Astrocyte (in vitro differentiated cells and primary cell): ENCODE measurements at regions not wholly inside any gene's neighbourhood (a gene's known extent, or its start where the extent isn't known, plus 50 kb on each side); places are given as distances from the start of the nearest gene placed in this dataset.

ENCODE experiments used
- DNase-seq: peaks from one replicate; pipeline ENCODE4 v3.0.0-alpha.2; 2010; ENCODE audit warnings: low read depth
- FAIRE-seq: peaks from 2 replicates; lab custom pipeline; 2011; peaks lifted over from hg19 to GRCh38; lab: Jason Lieb, UNC
- H2AFZ ChIP-seq: 2 replicates; pipeline ENCODE4 v1.6.0; 2012; ENCODE audit warnings: low read depth, low read length, inconsistent platforms
- H3K27ac ChIP-seq: 2 replicates; pipeline ENCODE4 v1.5.1; 2011; ENCODE audit warnings: low read depth, low read length, inconsistent platforms
- H3K27me3 ChIP-seq: 2 replicates; pipeline ENCODE4 v1.6.0; 2011; ENCODE audit warnings: low read length, inconsistent platforms; ENCODE audit not compliant: insufficient read depth
- H3K36me3 ChIP-seq: 2 replicates; pipeline ENCODE4 v1.5.1; 2011; ENCODE audit warnings: low read length, inconsistent platforms; ENCODE audit not compliant: insufficient read depth
- H3K4me1 ChIP-seq: 2 replicates; pipeline ENCODE4 v1.5.1; 2011; ENCODE audit warnings: low read length, inconsistent platforms; ENCODE audit not compliant: insufficient read depth
- H3K4me2 ChIP-seq: 2 replicates; pipeline ENCODE4 v1.6.0; 2012; ENCODE audit warnings: low read length, inconsistent platforms
- H3K4me3 ChIP-seq: 2 replicates; pipeline ENCODE4 v1.5.1; 2011; ENCODE audit warnings: low read depth, mild to moderate bottlenecking, low read length, inconsistent platforms; ENCODE audit not compliant: insufficient read depth
- H3K79me2 ChIP-seq: 2 replicates; pipeline ENCODE4 v1.6.0; 2012; ENCODE audit warnings: mild to moderate bottlenecking, low read length, inconsistent platforms; ENCODE audit not compliant: insufficient read depth
- H3K9ac ChIP-seq: 2 replicates; pipeline ENCODE4 v1.6.0; 2012; ENCODE audit warnings: mild to moderate bottlenecking, low read length, inconsistent platforms
- H3K9me3 ChIP-seq: 2 replicates; pipeline ENCODE4 v1.5.1; 2012; ENCODE audit warnings: low read depth, mild to moderate bottlenecking, low read length, inconsistent platforms; ENCODE audit not compliant: insufficient read depth
- H4K20me1 ChIP-seq: 2 replicates; pipeline ENCODE4 v1.6.0; 2012; ENCODE audit warnings: low read length, inconsistent platforms; ENCODE audit not compliant: insufficient read depth
- H3K27ac Mint-ChIP-seq: one replicate; pipeline ENCODE4 v1.8.0; 2021; ENCODE audit warnings: mild to moderate bottlenecking, mixed read lengths; ENCODE audit not compliant: unreplicated experiment
- H3K27me3 Mint-ChIP-seq: one replicate; pipeline ENCODE4 v1.8.0; 2021; ENCODE audit warnings: low read depth, mixed read lengths; ENCODE audit not compliant: unreplicated experiment
- H3K36me3 Mint-ChIP-seq: one replicate; pipeline ENCODE4 v1.8.0; 2021; ENCODE audit warnings: low read depth, mixed read lengths; ENCODE audit not compliant: unreplicated experiment
- H3K4me1 Mint-ChIP-seq: one replicate; pipeline ENCODE4 v1.8.0; 2021; ENCODE audit warnings: low read depth, mixed read lengths; ENCODE audit not compliant: unreplicated experiment
- H3K4me3 Mint-ChIP-seq: one replicate; pipeline ENCODE4 v1.8.0; 2021; ENCODE audit warnings: mild to moderate bottlenecking, moderate library complexity, mixed read lengths; ENCODE audit not compliant: unreplicated experiment
- H3K9me3 Mint-ChIP-seq: one replicate; pipeline ENCODE4 v1.8.0; 2021; ENCODE audit warnings: mild to moderate bottlenecking, mixed read lengths; ENCODE audit not compliant: unreplicated experiment
- CTCF ChIP-seq: IDR thresholded peaks from 2 replicates; pipeline ENCODE4 v1.5.1; 2011; ENCODE audit warnings: low read depth, mild to moderate bottlenecking, inconsistent platforms, low read length, moderate library complexity; ENCODE audit not compliant: insufficient read depth
- EZH2 ChIP-seq: IDR thresholded peaks from 2 replicates; pipeline ENCODE4 v1.6.1; 2012; ENCODE audit warnings: mild to moderate bottlenecking, low read length, inconsistent platforms; ENCODE audit not compliant: insufficient read depth

GRCh38 chr13:81745391-81745790, 1404.5 kb upstream of the SPRY2 start:
- H3K79me2 ChIP-seq, result no peaks in the 10 kb centered on the region
- Mint-ChIP-seq H3K27me3 (no peaks in the 10 kb centered on the region), H3K4me3 (no peak overlapping the region), H3K9me3 (no peaks in the 10 kb centered on the region), H3K36me3 (no peaks in the 10 kb centered on the region), H3K27ac (no peak overlapping the region), H3K4me1 (no peaks in the 10 kb centered on the region)
- H3K4me1 ChIP-seq, result no peaks in the 10 kb centered on the region
- H3K9ac ChIP-seq, result no peak overlapping the region
- H3K9me3 ChIP-seq, result no peaks in the 10 kb centered on the region
- no peaks in the 10 kb centered on the region for H4K20me1 ChIP-seq
- H3K4me2 ChIP-seq, result no peak overlapping the region
- TF ChIP-seq CTCF, result no peak
- H3K4me3 ChIP-seq, result no peak overlapping the region
- no peak for FAIRE-seq
- no peak for DNase-seq
- H3K36me3 ChIP-seq, result no peaks in the 10 kb centered on the region
- H2AFZ ChIP-seq, result no peak overlapping the region
- no peaks in the 10 kb centered on the region for H3K27me3 ChIP-seq
- no peak overlapping the region for H3K27ac ChIP-seq

DNA sequence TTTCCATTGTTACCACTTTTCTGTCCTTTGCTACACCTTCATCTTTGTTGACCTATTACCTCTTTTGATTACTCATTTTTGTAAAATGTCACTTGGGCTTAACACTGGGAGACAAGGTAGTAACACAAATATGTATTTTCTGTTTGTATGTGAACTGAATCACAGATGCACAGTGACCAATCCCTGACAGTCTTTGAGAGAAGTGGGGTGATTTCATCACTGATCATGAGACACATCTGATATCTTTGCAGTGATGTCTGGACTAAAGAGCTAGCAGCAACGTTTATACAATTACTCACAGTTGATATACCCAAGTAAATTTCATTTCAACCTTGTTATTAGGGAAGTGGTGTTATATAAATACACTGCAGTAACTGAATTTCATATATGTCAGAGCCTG, 1397.4 kb upstream of the SPRY2 start:
- H3K79me2 ChIP-seq, result no peaks in the 10 kb centered on the region
- FAIRE-seq, result no peak

More for the DNA sequence above, 1397.4 kb upstream of the SPRY2 start:
- no peak overlapping the region for H3K27ac Mint-ChIP-seq
- Histone ChIP-seq H3K4me2 (no peak overlapping the region), H3K27ac (no peak overlapping the region), H3K4me1 (no peaks in the 10 kb centered on the region), H3K27me3 (no peaks in the 10 kb centered on the region), H4K20me1 (no peaks in the 10 kb centered on the region), H3K9me3 (peaks cover 3% of the 10 kb centered on the region), H3K36me3 (no peaks in the 10 kb centered on the region), H3K9ac (no peak overlapping the region), H3K4me3 (no peak overlapping the region), H2AFZ (no peak overlapping the region)
- no peak overlapping the region for H3K4me3 Mint-ChIP-seq
- no peaks in the 10 kb centered on the region for H3K27me3 Mint-ChIP-seq
- DNase-seq, result no peak
- no peak for TF ChIP-seq CTCF
- no peak for TF ChIP-seq EZH2
- no peaks in the 10 kb centered on the region for H3K9me3 Mint-ChIP-seq
- no peaks in the 10 kb centered on the region for H3K36me3 Mint-ChIP-seq
- no peaks in the 10 kb centered on the region for H3K4me1 Mint-ChIP-seq
